ES-I3 (cell line): ENCODE measurements at regions not wholly inside any gene's neighbourhood (a gene's known extent, or its start where the extent isn't known, plus 50 kb on each side); places are given as distances from the start of the nearest gene placed in this dataset.
"Not testable (repeated sequence)": the region's sequence is repeated elsewhere in the genome, so short reads cannot be mapped to it uniquely, and the experiment has no call there.

Experiments used
- H3K36me3 ChIP-seq: 2 replicates; pipeline ENCODE4 v1.6.1; 2013; ENCODE audit warnings: mild to moderate bottlenecking, low read length, control low read depth, moderate library complexity; ENCODE audit not compliant: insufficient read depth
- H3K4me1 ChIP-seq: 2 replicates; pipeline ENCODE4 v1.6.1; 2013; ENCODE audit warnings: mild to moderate bottlenecking, control low read depth, low read length; ENCODE audit not compliant: insufficient read depth
- H3K9ac ChIP-seq: 2 replicates; pipeline ENCODE4 v1.6.1; 2013; ENCODE audit warnings: low read depth, mild to moderate bottlenecking, low read length, moderate library complexity
- H3K9me3 ChIP-seq: 2 replicates; pipeline ENCODE4 v1.6.1; 2013; ENCODE audit warnings: mild to moderate bottlenecking, low read length, moderate library complexity; ENCODE audit not compliant: control insufficient read depth, insufficient read depth

GRCh38 chr2:209308415-209308814, 115.4 kb upstream of the MAP2 start:
- Histone ChIP-seq H3K9me3 (no peaks in the 10 kb centered on the region), H3K4me1 (peaks cover 18% of the 10 kb centered on the region), H3K36me3 (peaks cover 16% of the 10 kb centered on the region), H3K9ac (no peak overlapping the region)

- Histone ChIP-seq H3K4me1 (peaks cover 13% of the 10 kb centered on the region), H3K9ac (no peak overlapping the region), H3K36me3 (peaks cover 4% of the 10 kb centered on the region), H3K9me3 (no peaks in the 10 kb centered on the region)
Observed at GRCh38 chr2:209311948-209312347, 111.9 kb upstream of the MAP2 start.

GRCh38 chr2:209312450-209312849, 111.4 kb upstream of the MAP2 start:
- not testable (repeated sequence) for H3K9me3 ChIP-seq, H3K4me1 ChIP-seq, H3K36me3 ChIP-seq, H3K9ac ChIP-seq

- Histone ChIP-seq H3K9me3 (no peaks in the 10 kb centered on the region), H3K4me1 (peaks cover 12% of the 10 kb centered on the region; the same call in 1 of the 2 replicates), H3K9ac (no peak overlapping the region), H3K36me3 (peaks cover 4% of the 10 kb centered on the region)
Observed at GRCh38 chr2:209314653-209315052, 109.2 kb upstream of the MAP2 start.

GRCh38 chr2:209316141-209316540, 107.7 kb upstream of the MAP2 start:
- H3K4me1 ChIP-seq = peaks cover 12% of the 10 kb centered on the region; the same call in 1 of the 2 replicates
- H3K9ac ChIP-seq = no peak overlapping the region
- no peaks in the 10 kb centered on the region for H3K9me3 ChIP-seq
- peaks cover 4% of the 10 kb centered on the region; the same call in 1 of the 2 replicates for H3K36me3 ChIP-seq

GRCh38 chr2:209321076-209321475, 102.8 kb upstream of the MAP2 start:
- H3K36me3 ChIP-seq = peaks cover 2% of the 10 kb centered on the region; the same call in 1 of the 2 replicates
- H3K4me1 ChIP-seq = peaks cover 8% of the 10 kb centered on the region
- no peak overlapping the region for H3K9ac ChIP-seq
- H3K9me3 ChIP-seq = no peaks in the 10 kb centered on the region

GRCh38 chr2:209321581-209321980, 102.3 kb upstream of the MAP2 start:
- Histone ChIP-seq H3K36me3 (peaks cover 2% of the 10 kb centered on the region; the same call in 1 of the 2 replicates), H3K9ac (no peak overlapping the region), H3K9me3 (no peaks in the 10 kb centered on the region), H3K4me1 (peaks cover 8% of the 10 kb centered on the region)

- Histone ChIP-seq H3K9ac (no peak overlapping the region), H3K9me3 (no peaks in the 10 kb centered on the region), H3K4me1 (peaks cover 8% of the 10 kb centered on the region), H3K36me3 (peaks cover 2% of the 10 kb centered on the region; the same call in 1 of the 2 replicates)
Observed at GRCh38 chr2:209322041-209322440, 101.8 kb upstream of the MAP2 start.

GRCh38 chr2:209322905-209323512, 100.8 kb upstream of the MAP2 start:
- Histone ChIP-seq H3K9ac (no peak overlapping the region), H3K9me3 (no peaks in the 10 kb centered on the region), H3K36me3 (peaks cover 2% of the 10 kb centered on the region; the same call in 1 of the 2 replicates), H3K4me1 (peaks cover 6% of the 10 kb centered on the region; the same call in 1 of the 2 replicates)

- Histone ChIP-seq H3K4me1 (peaks cover 6% of the 10 kb centered on the region; the same call in 1 of the 2 replicates), H3K9ac (no peak overlapping the region), H3K9me3 (no peaks in the 10 kb centered on the region), H3K36me3 (peaks cover 2% of the 10 kb centered on the region; the same call in 1 of the 2 replicates)
Observed at GRCh38 chr2:209323738-209324137, 100.1 kb upstream of the MAP2 start.

- no peaks in the 10 kb centered on the region for H3K9me3 ChIP-seq
- H3K4me1 ChIP-seq = peaks cover 6% of the 10 kb centered on the region; the same call in 1 of the 2 replicates
- H3K9ac ChIP-seq = no peak overlapping the region
- peaks cover 2% of the 10 kb centered on the region; the same call in 1 of the 2 replicates for H3K36me3 ChIP-seq
Observed at GRCh38 chr2:209324281-209324680, 99.6 kb upstream of the MAP2 start.

- Histone ChIP-seq H3K9ac (no peak overlapping the region), H3K4me1 (no peaks in the 10 kb centered on the region), H3K9me3 (no peaks in the 10 kb centered on the region), H3K36me3 (no peaks in the 10 kb centered on the region)
Observed at GRCh38 chr2:209331291-209331844, 92.5 kb upstream of the MAP2 start.

GRCh38 chr2:209334188-209335017, 89.4 kb upstream of the MAP2 start:
- Histone ChIP-seq H3K9me3 (no peaks in the 10 kb centered on the region), H3K4me1 (no peaks in the 10 kb centered on the region), H3K36me3 (no peaks in the 10 kb centered on the region), H3K9ac (no peak overlapping the region)

- Histone ChIP-seq H3K9me3 (no peaks in the 10 kb centered on the region), H3K4me1 (no peaks in the 10 kb centered on the region), H3K36me3 (no peaks in the 10 kb centered on the region), H3K9ac (no peak overlapping the region)
Observed at GRCh38 chr2:209340522-209340921, 83.3 kb upstream of the MAP2 start.
